Activated naive CD4-positive, alpha-beta T cell treated with anti-CD3 and anti-CD28 coated beads for 36 hours (primary cell): ENCODE measurements at regions not wholly inside any gene's neighbourhood (a gene's known extent, or its start where the extent isn't known, plus 50 kb on each side); places are given as distances from the start of the nearest gene placed in this dataset.
"Not testable (repeated sequence)": the region's sequence is repeated elsewhere in the genome, so short reads cannot be mapped to it uniquely, and the experiment has no call there.

Experiments used
- CTCF ChIA-PET: fragments of 350-600 bp; sonication (Branson Sonifier 250); formaldehyde crosslinking; loops from one replicate; lab custom pipeline; 2021; ENCODE audit warnings: antibody characterized with exemption; lab: Charles Lee
- DNase-seq: peaks from one replicate; pipeline ENCODE4 v3.0.0-alpha.2; 2020
- H3K27ac Mint-ChIP-seq: one replicate; pipeline ENCODE4 v1.8.0; 2021; ENCODE audit warnings: mild to moderate bottlenecking, mixed read lengths
- H3K27me3 Mint-ChIP-seq: one replicate; pipeline ENCODE4 v1.8.0; 2021; ENCODE audit warnings: low read depth, mixed read lengths
- H3K36me3 Mint-ChIP-seq: one replicate; pipeline ENCODE4 v1.8.0; 2021; ENCODE audit warnings: low read depth, mixed read lengths
- H3K4me1 Mint-ChIP-seq: one replicate; pipeline ENCODE4 v1.8.0; 2021; ENCODE audit warnings: low read depth, mixed read lengths
- H3K4me3 Mint-ChIP-seq: one replicate; pipeline ENCODE4 v1.8.0; 2021; ENCODE audit warnings: mild to moderate bottlenecking, moderate library complexity, mixed read lengths
- H3K9me3 Mint-ChIP-seq: one replicate; pipeline ENCODE4 v1.8.0; 2021; ENCODE audit warnings: mixed read lengths
- intact Hi-C: fragments of 100-400 bp; cut with micrococcal nuclease; formaldehyde crosslinking; loops from one replicate; pipeline ENCODE4 v1.15.1; 2023

- Mint-ChIP-seq H3K9me3 (peaks cover 2% of the 10 kb centered on the region), H3K27ac (no peak overlapping the region), H3K4me1 (no peaks in the 10 kb centered on the region), H3K36me3 (no peaks in the 10 kb centered on the region), H3K4me3 (no peak overlapping the region), H3K27me3 (no peaks in the 10 kb centered on the region)
- CTCF ChIA-PET, result no interaction called here
- intact Hi-C loops, result no loop called here
- DNase-seq, result no peak
These were observed 92.6 kb upstream of the TMTC4 start for GRCh38 chr13:100767192-100767591.

- CTCF ChIA-PET, H3K4me3 Mint-ChIP-seq, H3K27ac Mint-ChIP-seq, intact Hi-C loops, H3K27me3 Mint-ChIP-seq, H3K36me3 Mint-ChIP-seq, H3K4me1 Mint-ChIP-seq, H3K9me3 Mint-ChIP-seq, DNase-seq: not testable (repeated sequence)
These were observed 92.0 kb upstream of the TMTC4 start for GRCh38 chr13:100766570-100766969.

- H3K4me1 Mint-ChIP-seq, result no peaks in the 10 kb centered on the region
- no peaks in the 10 kb centered on the region for H3K27me3 Mint-ChIP-seq
- no peak overlapping the region for H3K4me3 Mint-ChIP-seq
- DNase-seq, result no peak
- peaks cover 2% of the 10 kb centered on the region for H3K9me3 Mint-ChIP-seq
- H3K27ac Mint-ChIP-seq, result no peak overlapping the region
- no peaks in the 10 kb centered on the region for H3K36me3 Mint-ChIP-seq
- intact Hi-C loops, result no loop called here
- CTCF ChIA-PET, result interaction anchor here (0.6 kb wide), 1 partner anchor 34 kb away, joined by 4 read pairs; no protein-coding TSS in a partner anchor
These were observed 90.3 kb upstream of the TMTC4 start for GRCh38 chr13:100764937-100765336.

- H3K27me3 Mint-ChIP-seq, H3K4me1 Mint-ChIP-seq, CTCF ChIA-PET, intact Hi-C loops, H3K36me3 Mint-ChIP-seq, H3K27ac Mint-ChIP-seq, DNase-seq, H3K4me3 Mint-ChIP-seq, H3K9me3 Mint-ChIP-seq: not testable (repeated sequence)
These were observed 87.5 kb upstream of the TMTC4 start for GRCh38 chr13:100762126-100762525.

- Mint-ChIP-seq H3K27me3 (peaks cover 4% of the 10 kb centered on the region), H3K9me3 (no peaks in the 10 kb centered on the region), H3K4me3 (no peak overlapping the region), H3K27ac (no peak overlapping the region), H3K4me1 (no peaks in the 10 kb centered on the region), H3K36me3 (no peaks in the 10 kb centered on the region)
- DNase-seq, result no peak
- CTCF ChIA-PET, result no interaction called here
- intact Hi-C loops, result no loop called here
These were observed 81.3 kb upstream of the TMTC4 start for GRCh38 chr13:100755891-100756290.

- no peak for DNase-seq
- Mint-ChIP-seq H3K4me3 (no peak overlapping the region), H3K27ac (no peak overlapping the region), H3K36me3 (no peaks in the 10 kb centered on the region), H3K4me1 (no peaks in the 10 kb centered on the region), H3K27me3 (peaks cover 4% of the 10 kb centered on the region), H3K9me3 (no peaks in the 10 kb centered on the region)
- CTCF ChIA-PET, result no interaction called here
- intact Hi-C loops, result no loop called here
These were observed 79.9 kb upstream of the TMTC4 start for GRCh38 chr13:100754459-100754858.

GRCh38 chr13:100753376-100753775 lies 78.8 kb upstream of the TMTC4 start:
- Mint-ChIP-seq H3K27me3 (peaks cover 4% of the 10 kb centered on the region), H3K4me3 (no peak overlapping the region), H3K27ac (no peak overlapping the region), H3K9me3 (no peaks in the 10 kb centered on the region), H3K4me1 (no peaks in the 10 kb centered on the region), H3K36me3 (no peaks in the 10 kb centered on the region)
- CTCF ChIA-PET, result interaction anchor here (0.6 kb wide), 1 partner anchor 454 kb away, joined by 3 read pairs; no protein-coding TSS in a partner anchor
- intact Hi-C loops, result no loop called here
- DNase-seq, result no peak

GRCh38 chr13:100751826-100752225 lies 77.2 kb upstream of the TMTC4 start:
- CTCF ChIA-PET, result no interaction called here
- no peaks in the 10 kb centered on the region for H3K9me3 Mint-ChIP-seq
- H3K4me3 Mint-ChIP-seq, result no peak overlapping the region
- no peaks in the 10 kb centered on the region for H3K36me3 Mint-ChIP-seq
- no peak for DNase-seq
- peaks cover 4% of the 10 kb centered on the region for H3K27me3 Mint-ChIP-seq
- intact Hi-C loops, result no loop called here
- no peak overlapping the region for H3K27ac Mint-ChIP-seq
- H3K4me1 Mint-ChIP-seq, result no peaks in the 10 kb centered on the region

GRCh38 chr13:100746953-100747683 lies 72.5 kb upstream of the TMTC4 start:
- intact Hi-C loops, result no loop called here
- Mint-ChIP-seq H3K4me3 (no peak overlapping the region), H3K27ac (no peak overlapping the region), H3K36me3 (no peaks in the 10 kb centered on the region), H3K9me3 (peaks cover 2% of the 10 kb centered on the region), H3K27me3 (peaks cover 8% of the 10 kb centered on the region), H3K4me1 (no peaks in the 10 kb centered on the region)
- no peak for DNase-seq
- CTCF ChIA-PET, result no interaction called here

GRCh38 chr13:100738176-100738855 lies 63.7 kb upstream of the TMTC4 start:
- H3K27me3 Mint-ChIP-seq, result peaks cover 14% of the 10 kb centered on the region
- intact Hi-C loops, result no loop called here
- H3K9me3 Mint-ChIP-seq, result no peaks in the 10 kb centered on the region

GRCh38 chr13:100735494-100735893 lies 60.9 kb upstream of the TMTC4 start:
- CTCF ChIA-PET, result no interaction called here
- intact Hi-C loops, result no loop called here

More at GRCh38 chr13:100738176-100738855, 63.7 kb upstream of the TMTC4 start:
- Mint-ChIP-seq H3K4me3 (no peak overlapping the region), H3K4me1 (no peaks in the 10 kb centered on the region), H3K27ac (no peak overlapping the region), H3K36me3 (no peaks in the 10 kb centered on the region)
- CTCF ChIA-PET, result interaction anchor here (0.5 kb wide), 1 partner anchor 128 kb away, joined by 4 read pairs; no protein-coding TSS in a partner anchor
- no peak for DNase-seq

GRCh38 chr13:100734194-100734720 lies 59.7 kb upstream of the TMTC4 start:
- intact Hi-C loops, result no loop called here
- H3K4me3 Mint-ChIP-seq, result no peak overlapping the region
- no peak overlapping the region for H3K27ac Mint-ChIP-seq
- no peaks in the 10 kb centered on the region for H3K9me3 Mint-ChIP-seq
- H3K27me3 Mint-ChIP-seq, result peaks cover 13% of the 10 kb centered on the region
- CTCF ChIA-PET, result interaction anchor here (1.1 kb wide), 2 partner anchors 10 to 12 kb away, joined by 3 to 4 read pairs; no protein-coding TSS in a partner anchor
- no peaks in the 10 kb centered on the region for H3K36me3 Mint-ChIP-seq
- no peak for DNase-seq
- no peaks in the 10 kb centered on the region for H3K4me1 Mint-ChIP-seq

More at GRCh38 chr13:100735494-100735893, 60.9 kb upstream of the TMTC4 start:
- H3K36me3 Mint-ChIP-seq, result no peaks in the 10 kb centered on the region
- H3K27me3 Mint-ChIP-seq, result peaks cover 13% of the 10 kb centered on the region
- no peak overlapping the region for H3K4me3 Mint-ChIP-seq
- H3K9me3 Mint-ChIP-seq, result no peaks in the 10 kb centered on the region
- no peaks in the 10 kb centered on the region for H3K4me1 Mint-ChIP-seq
- H3K27ac Mint-ChIP-seq, result no peak overlapping the region
- no peak for DNase-seq
